A549 (cell line): ENCODE measurements at regions not wholly inside any gene's neighbourhood (a gene's known extent, or its start where the extent isn't known, plus 50 kb on each side); places are given as distances from the start of the nearest gene placed in this dataset.

Source experiments
- ATAC-seq, 2 experiments: fragments of 200-7000 bp in 1 of 2; fragments of >200 bp in 1 of 2; cut with Nextera tagmentation in 1 of 2; cut with Tn5 transposase in 1 of 2; 3 replicates each; pipeline versions ENCODE4 v1.8.0 to v1.9.1; 2018 to 2020; ENCODE audit warnings: mild to moderate bottlenecking in 1 of 2, moderate library complexity in 1 of 2
- CTCF ChIA-PET: fragments of 300-600 bp; sonication (Branson Sonifier 250); formaldehyde crosslinking; extraction: SDS; loops from one replicate; lab custom pipeline; 2021; ENCODE audit warnings: antibody characterized with exemption, inconsistent platforms; lab: Yijun Ruan, JAX
- POLR2A ChIA-PET: fragments of 350-600 bp; formaldehyde crosslinking; extraction: SDS; loops from one replicate; lab custom pipeline; 2021; ENCODE audit warnings: antibody characterized with exemption, inconsistent platforms; lab: Yijun Ruan, JAX
- DNase-seq, 2 experiments: peaks; one replicate each; pipeline versions ENCODE4 v3.0.0 to v3.0.0-alpha.2; 2011 to 2016; ENCODE audit warnings: low read depth in 1 of 2, low spot score in 1 of 2
- FAIRE-seq: peaks from 2 replicates; lab custom pipeline; 2011; peaks lifted over from hg19 to GRCh38; lab: Jason Lieb, UNC
- H3K27ac ChIP-seq, 2 experiments: fragments of >200 bp; sonication (Bioruptor Twin); formaldehyde crosslinking; 3 replicates each; pipeline ENCODE4 v1.5.1; 2016 to 2017
- H3K4me1 ChIP-seq: fragments of >200 bp; sonication (Bioruptor Twin); formaldehyde crosslinking; 3 replicates; pipeline ENCODE4 v1.6.1; 2016
- H3K4me2 ChIP-seq: fragments of >200 bp; sonication (Bioruptor Twin); formaldehyde crosslinking; 3 replicates; pipeline ENCODE4 v1.6.1; 2016
- H3K4me3 ChIP-seq: fragments of >200 bp; sonication (Bioruptor Twin); formaldehyde crosslinking; 3 replicates; pipeline ENCODE4 v1.5.1; 2016
- H3K9me3 ChIP-seq: fragments of >200 bp; sonication (Bioruptor Twin); formaldehyde crosslinking; 3 replicates; pipeline ENCODE4 v1.6.1; 2016
- BCL3 ChIP-seq: fragments of >200 bp; sonication (Bioruptor Twin); formaldehyde crosslinking; IDR thresholded peaks from 3 replicates; pipeline ENCODE4 v1.6.1; 2016
- BHLHE40 ChIP-seq: IDR thresholded peaks from 2 replicates; pipeline ENCODE4 v1.6.1; 2012; ENCODE audit warnings: low read depth, low read length, inconsistent platforms
- CBX2 ChIP-seq: fragments of 200-600 bp; sonication (generic); IDR thresholded peaks from 2 replicates; pipeline ENCODE4 v1.6.1; 2016; ENCODE audit warnings: low read depth, mild to moderate bottlenecking, borderline replicate concordance
- CBX8 ChIP-seq: fragments of 200-600 bp; sonication (generic); IDR thresholded peaks from 2 replicates; pipeline ENCODE4 v1.6.1; 2016
- CHD2 ChIP-seq: fragments of 150-350 bp; IDR thresholded peaks from 2 replicates; pipeline ENCODE4 v1.6.1; 2014; ENCODE audit warnings: low read length; ENCODE audit not compliant: partially characterized antibody
- ESRRA ChIP-seq: fragments of 150-350 bp; IDR thresholded peaks from 2 replicates; pipeline ENCODE4 v1.6.1; 2014; ENCODE audit warnings: mild to moderate bottlenecking, low read length, borderline replicate concordance
- FOSL2 ChIP-seq, 2 experiments: fragments of 450-650 bp in 1 of 2; fragments of >200 bp in 1 of 2; sonication (Bioruptor Twin) in 1 of 2; formaldehyde crosslinking; IDR thresholded peaks; 2 replicates each; pipeline versions ENCODE4 v1.5.0 to v1.6.1; 2016 to 2020; ENCODE audit warnings: mild to moderate bottlenecking in 1 of 2, moderate library complexity in 1 of 2
- GATA3 ChIP-seq: IDR thresholded peaks from 2 replicates; pipeline ENCODE4 v1.6.1; 2012; ENCODE audit warnings: borderline replicate concordance
- HOXB13 ChIP-seq: fragments of 250-450 bp; sonication (Bioruptor Pico); IDR thresholded peaks from 2 replicates; pipeline ENCODE4 v1.5.0; 2020; ENCODE audit warnings: low read depth, mild to moderate bottlenecking, moderate library complexity
- KDM1A ChIP-seq: fragments of 200-600 bp; sonication (generic); IDR thresholded peaks from 2 replicates; pipeline ENCODE4 v1.6.1; 2016; ENCODE audit warnings: low read depth, mild to moderate bottlenecking
- MAFK ChIP-seq: fragments of 450-650 bp; IDR thresholded peaks from 2 replicates; pipeline ENCODE4 v1.6.1; 2014; ENCODE audit not compliant: partially characterized antibody
- MAX ChIP-seq: IDR thresholded peaks from 2 replicates; pipeline ENCODE4 v1.6.1; 2012
- MYC ChIP-seq: IDR thresholded peaks from 2 replicates; pipeline ENCODE4 v1.6.1; 2012; ENCODE audit warnings: mild to moderate bottlenecking, inconsistent platforms, low read length, improper control_type of control experiment, borderline replicate concordance
- NR3C1 ChIP-seq: fragments of >200 bp; sonication (Bioruptor Twin); formaldehyde crosslinking; IDR thresholded peaks from 3 replicates; pipeline ENCODE4 v1.6.1; 2017
- PBX3 ChIP-seq: IDR thresholded peaks from 2 replicates; pipeline ENCODE4 v1.6.1; 2012
- PHF8 ChIP-seq: fragments of 200-600 bp; sonication (generic); IDR thresholded peaks from 2 replicates; pipeline ENCODE4 v1.6.1; 2016; ENCODE audit warnings: low read depth, mild to moderate bottlenecking, antibody characterized with exemption, moderate library complexity, borderline replicate concordance
- POLR2AphosphoS2 ChIP-seq: conservative IDR thresholded peaks from 2 replicates; pipeline ENCODE4 v1.6.1; 2012; ENCODE audit warnings: low read length, improper control_type of control experiment, inconsistent platforms
- RFX5 ChIP-seq: fragments of 450-650 bp; IDR thresholded peaks from 2 replicates; pipeline ENCODE4 v1.7.1; 2014; ENCODE audit warnings: antibody characterized with exemption, mild to moderate bottlenecking, moderate library complexity
- SMC3 ChIP-seq: fragments of >200 bp; sonication (Bioruptor Twin); formaldehyde crosslinking; IDR thresholded peaks from 3 replicates; pipeline ENCODE4 v1.6.1; 2018; ENCODE audit warnings: inconsistent platforms
- TFCP2L1 ChIP-seq: fragments of 250-450 bp; sonication (Bioruptor Pico); IDR thresholded peaks from 2 replicates; pipeline ENCODE4 v1.5.0; 2021; ENCODE audit warnings: mild to moderate bottlenecking
- USF2 ChIP-seq: fragments of 450-650 bp; IDR thresholded peaks from 2 replicates; pipeline ENCODE4 v1.6.1; 2014; ENCODE audit warnings: antibody characterized with exemption
- ZC3H11A ChIP-seq: fragments of 450-650 bp; IDR thresholded peaks from 2 replicates; pipeline ENCODE4 v1.6.1; 2014; ENCODE audit warnings: antibody characterized with exemption, mild to moderate bottlenecking
- ZSCAN20 ChIP-seq: fragments of 250-450 bp; sonication (Bioruptor Pico); IDR thresholded peaks from 2 replicates; pipeline ENCODE4 v1.8.0; 2022; ENCODE audit warnings: mild to moderate bottlenecking, moderate library complexity
- WGBS: methylation state at CpG from one replicate; pipeline ENCODE4 v1.1.6; 2017; ENCODE audit errors: missing lambda C conversion rate; 5-methylcytosine and 5-hydroxymethylcytosine counted together
- TF ChIP-seq, protein P1 (sequence below): fragments of >200 bp; sonication (Bioruptor Twin); formaldehyde crosslinking; IDR thresholded peaks from 2 replicates; pipeline ENCODE4 v1.6.1; 2016
- TF ChIP-seq, protein P2 (sequence below): fragments of 250-450 bp; sonication (Bioruptor Pico); IDR thresholded peaks from 2 replicates; pipeline ENCODE4 v1.5.0; 2020; ENCODE audit warnings: low read depth, mild to moderate bottlenecking, moderate library complexity
- TF ChIP-seq, protein P3 (sequence below): fragments of >200 bp; sonication (Bioruptor Twin); formaldehyde crosslinking; IDR thresholded peaks from 3 replicates; pipeline ENCODE4 v1.5.1; 2016

GRCh38 chr13:50420718-50421472 is 405.7 kb downstream of the KCNRG start:
- Histone ChIP-seq H3K27ac (no peak overlapping the region), H3K4me3 (no peak overlapping the region), H3K4me2 (peak overlapping the region; percentile 37; the same call in 1 of the 3 replicates), H3K9me3 (no peaks in the 10 kb centered on the region), H3K4me1 (peaks cover 16% of the 10 kb centered on the region)
- CTCF ChIA-PET, result no interaction called here
- WGBS, result 94% methylated on average over 6 of the region's 6 CpGs
- ATAC-seq, result no peak
- no peak for FAIRE-seq
- POLR2A ChIA-PET, result no interaction called here
- no peak for TF ChIP-seq SMC3
- no peak for TF ChIP-seq CHD2
- no peak for TF ChIP-seq BHLHE40
- TF ChIP-seq ZC3H11A, result no peak
- TF ChIP-seq KDM1A, result no peak
- TF ChIP-seq GATA3, result no peak
- TF ChIP-seq, protein P1, sequence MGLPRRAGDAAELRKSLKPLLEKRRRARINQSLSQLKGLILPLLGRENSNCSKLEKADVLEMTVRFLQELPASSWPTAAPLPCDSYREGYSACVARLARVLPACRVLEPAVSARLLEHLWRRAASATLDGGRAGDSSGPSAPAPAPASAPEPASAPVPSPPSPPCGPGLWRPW, result no peak
- TF ChIP-seq MAFK, result no peak
- no peak for TF ChIP-seq USF2
- TF ChIP-seq FOSL2 (IDR thresholded peaks at IDR 0.05), result no peak
- no peak for TF ChIP-seq FOSL2 (CRISPR knock-in tag; IDR thresholded peaks at IDR 0.05)
- no peak for TF ChIP-seq CBX8
- TF ChIP-seq MYC, result no peak
- TF ChIP-seq, protein P2, sequence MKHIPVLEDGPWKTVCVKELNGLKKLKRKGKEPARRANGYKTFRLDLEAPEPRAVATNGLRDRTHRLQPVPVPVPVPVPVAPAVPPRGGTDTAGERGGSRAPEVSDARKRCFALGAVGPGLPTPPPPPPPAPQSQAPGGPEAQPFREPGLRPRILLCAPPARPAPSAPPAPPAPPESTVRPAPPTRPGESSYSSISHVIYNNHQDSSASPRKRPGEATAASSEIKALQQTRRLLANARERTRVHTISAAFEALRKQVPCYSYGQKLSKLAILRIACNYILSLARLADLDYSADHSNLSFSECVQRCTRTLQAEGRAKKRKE, result no peak
- DNase-seq, result no peak

GRCh38 chr13:50421473-50422130 is 406.4 kb downstream of the KCNRG start:
- ATAC-seq (no peak), FAIRE-seq (no peak), DNase-seq (no peak)
- Histone ChIP-seq H3K4me2 (peak overlapping the region; percentile 37; the same call in 2 of the 3 replicates), H3K4me3 (no peak overlapping the region), H3K4me1 (peaks cover 16% of the 10 kb centered on the region), H3K9me3 (no peaks in the 10 kb centered on the region), H3K27ac (no peak overlapping the region)
- POLR2A ChIA-PET, result no interaction called here
- WGBS, result 13% methylated on average over 2 of the region's 2 CpGs
- TF ChIP-seq RFX5, result no peak
- TF ChIP-seq BCL3, result no peak
- TF ChIP-seq MYC, result no peak
- TF ChIP-seq ZSCAN20 (CRISPR knock-in tag), result no peak
- no peak for TF ChIP-seq MAX
- no peak for TF ChIP-seq HOXB13 (CRISPR knock-in tag)
- TF ChIP-seq POLR2AphosphoS2, result no peak
- TF ChIP-seq, protein P3, sequence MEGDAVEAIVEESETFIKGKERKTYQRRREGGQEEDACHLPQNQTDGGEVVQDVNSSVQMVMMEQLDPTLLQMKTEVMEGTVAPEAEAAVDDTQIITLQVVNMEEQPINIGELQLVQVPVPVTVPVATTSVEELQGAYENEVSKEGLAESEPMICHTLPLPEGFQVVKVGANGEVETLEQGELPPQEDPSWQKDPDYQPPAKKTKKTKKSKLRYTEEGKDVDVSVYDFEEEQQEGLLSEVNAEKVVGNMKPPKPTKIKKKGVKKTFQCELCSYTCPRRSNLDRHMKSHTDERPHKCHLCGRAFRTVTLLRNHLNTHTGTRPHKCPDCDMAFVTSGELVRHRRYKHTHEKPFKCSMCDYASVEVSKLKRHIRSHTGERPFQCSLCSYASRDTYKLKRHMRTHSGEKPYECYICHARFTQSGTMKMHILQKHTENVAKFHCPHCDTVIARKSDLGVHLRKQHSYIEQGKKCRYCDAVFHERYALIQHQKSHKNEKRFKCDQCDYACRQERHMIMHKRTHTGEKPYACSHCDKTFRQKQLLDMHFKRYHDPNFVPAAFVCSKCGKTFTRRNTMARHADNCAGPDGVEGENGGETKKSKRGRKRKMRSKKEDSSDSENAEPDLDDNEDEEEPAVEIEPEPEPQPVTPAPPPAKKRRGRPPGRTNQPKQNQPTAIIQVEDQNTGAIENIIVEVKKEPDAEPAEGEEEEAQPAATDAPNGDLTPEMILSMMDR, result no peak
- TF ChIP-seq PBX3, result no peak
- TF ChIP-seq TFCP2L1 (CRISPR knock-in tag), result no peak
- TF ChIP-seq PHF8, result no peak
- TF ChIP-seq NR3C1, result no peak
- no peak for TF ChIP-seq ESRRA
- no peak for TF ChIP-seq CBX2
- CTCF ChIA-PET, result no interaction called here
